ENCODE measurements at regions not wholly inside any gene's neighbourhood (a gene's known extent, or its start where the extent isn't known, plus 50 kb on each side); places are given as distances from the start of the nearest gene placed in this dataset.

GRCh38 chr1:244276646-244277045 lies 175.1 kb downstream of the ADSS2 start:
- DNase-seq, result no peak
- H3K9me3 ChIP-seq (ENCODE audit: control insufficient read depth in 2 of 2, insufficient read depth in 1 of 2, low read depth in 1 of 2, low read length in 1 of 2), result no peaks in the 10 kb centered on the region
- H3K27me3 ChIP-seq (ENCODE audit: control insufficient read depth in 3 of 3, insufficient read depth in 3 of 3, low read length in 3 of 3), result no peaks in the 10 kb centered on the region
- no peak overlapping the region for H3K27ac ChIP-seq (ENCODE audit: low read depth in 1 of 3, low read length in 2 of 3)
- no peaks in the 10 kb centered on the region for H3K4me1 ChIP-seq (ENCODE audit: control insufficient read depth in 3 of 3, insufficient read depth in 2 of 3, low read depth in 1 of 3, low read length in 2 of 3)
- WGBS, 3 donors, result 26 to 37% (median 33%) methylated on average over 3 of the region's 3 CpGs
- FAIRE-seq, result no peak
- no peak overlapping the region for H3K4me3 ChIP-seq (ENCODE audit: low read depth in 1 of 3, low read length in 3 of 3)
- no peaks in the 10 kb centered on the region for H3K36me3 ChIP-seq (ENCODE audit: control insufficient read depth in 3 of 3, insufficient read depth in 2 of 3, low read depth in 1 of 3, low read length in 3 of 3)

DNA sequence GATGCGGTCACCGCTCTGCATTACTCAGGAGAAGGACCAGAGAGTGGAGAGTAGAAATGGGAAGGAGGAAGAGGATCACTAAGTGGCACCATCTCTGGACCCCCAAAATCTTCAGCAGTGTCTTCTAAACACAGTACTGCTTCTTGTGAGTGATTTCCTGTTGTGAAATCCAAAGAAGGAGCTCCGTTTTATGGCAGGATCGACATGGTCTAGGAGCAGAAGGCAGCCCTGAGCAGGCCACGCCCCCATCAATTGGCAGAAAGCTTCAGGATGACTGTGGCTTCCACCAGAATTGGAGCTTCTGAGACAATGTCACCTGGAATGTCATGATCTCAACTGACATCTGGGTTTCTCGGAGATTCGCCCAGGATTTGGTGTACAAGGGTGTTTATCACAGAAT lies 171.5 kb downstream of the ADSS2 start:
- WGBS, 3 donors, result 51 to 69% (median 58%) methylated on average over 7 of the region's 7 CpGs
- H3K27ac ChIP-seq (ENCODE audit: low read depth in 1 of 3, low read length in 2 of 3), result no peak overlapping the region
- H3K9me3 ChIP-seq (ENCODE audit: control insufficient read depth in 2 of 2, insufficient read depth in 1 of 2, low read depth in 1 of 2, low read length in 1 of 2), result no peaks in the 10 kb centered on the region
- H3K27me3 ChIP-seq (ENCODE audit: control insufficient read depth in 3 of 3, insufficient read depth in 3 of 3, low read length in 3 of 3), result no peaks in the 10 kb centered on the region
- H3K36me3 ChIP-seq (ENCODE audit: control insufficient read depth in 3 of 3, insufficient read depth in 2 of 3, low read depth in 1 of 3, low read length in 3 of 3), result no peaks in the 10 kb centered on the region
- FAIRE-seq (no peak), DNase-seq (no peak)
- H3K4me1 ChIP-seq (ENCODE audit: control insufficient read depth in 3 of 3, insufficient read depth in 2 of 3, low read depth in 1 of 3, low read length in 2 of 3), result no peaks in the 10 kb centered on the region
- H3K4me3 ChIP-seq (ENCODE audit: low read depth in 1 of 3, low read length in 3 of 3), result no peak overlapping the region

DNA sequence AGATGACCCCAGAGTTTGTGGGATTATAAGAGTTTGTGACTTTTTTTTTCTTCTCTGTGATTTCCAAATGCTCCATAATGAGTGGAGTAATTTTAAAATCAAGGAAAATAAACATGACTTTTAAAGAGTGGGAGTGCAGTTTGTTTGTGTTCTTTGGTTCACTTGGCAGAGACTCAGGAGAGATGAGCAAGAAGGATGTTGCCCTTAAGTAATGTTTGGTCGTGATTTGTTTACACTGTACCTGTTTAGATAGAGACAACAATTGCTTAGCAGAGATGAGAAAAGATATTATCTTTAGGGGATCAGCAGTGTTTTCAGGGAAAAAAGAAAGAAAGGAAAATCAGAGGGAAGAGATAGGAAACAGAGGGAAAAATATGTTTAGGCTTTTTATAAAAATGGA lies 170.8 kb downstream of the ADSS2 start:
- WGBS, 3 donors, result 7 to 27% (median 11%) methylated on average over 1 of the region's 1 CpG
- H3K4me3 ChIP-seq (ENCODE audit: low read depth in 1 of 3, low read length in 3 of 3), result no peak overlapping the region
- no peak for FAIRE-seq

GRCh38 chr1:244283772-244284171 lies 167.9 kb downstream of the ADSS2 start:
- no peak for DNase-seq
- H3K4me1 ChIP-seq (ENCODE audit: control insufficient read depth in 3 of 3, insufficient read depth in 2 of 3, low read depth in 1 of 3, low read length in 2 of 3), result no peaks in the 10 kb centered on the region
- no peak for FAIRE-seq
- no peak overlapping the region for H3K4me3 ChIP-seq (ENCODE audit: low read depth in 1 of 3, low read length in 3 of 3)
- H3K9me3 ChIP-seq (ENCODE audit: control insufficient read depth in 2 of 2, insufficient read depth in 1 of 2, low read depth in 1 of 2, low read length in 1 of 2), result no peaks in the 10 kb centered on the region
- 82 to 85% (median 84%) methylated on average over 4 of the region's 4 CpGs for WGBS, 3 donors
- no peaks in the 10 kb centered on the region for H3K27me3 ChIP-seq (ENCODE audit: control insufficient read depth in 3 of 3, insufficient read depth in 3 of 3, low read length in 3 of 3)
- H3K36me3 ChIP-seq (ENCODE audit: control insufficient read depth in 3 of 3, insufficient read depth in 2 of 3, low read depth in 1 of 3, low read length in 3 of 3), result no peaks in the 10 kb centered on the region
- no peak overlapping the region for H3K27ac ChIP-seq (ENCODE audit: low read depth in 1 of 3, low read length in 2 of 3)

More for the DNA sequence above, 170.8 kb downstream of the ADSS2 start:
- no peak for DNase-seq
- Histone ChIP-seq H3K27ac (ENCODE audit: low read depth in 1 of 3, low read length in 2 of 3) (no peak overlapping the region), H3K27me3 (ENCODE audit: control insufficient read depth in 3 of 3, insufficient read depth in 3 of 3, low read length in 3 of 3) (no peaks in the 10 kb centered on the region), H3K36me3 (ENCODE audit: control insufficient read depth in 3 of 3, insufficient read depth in 2 of 3, low read depth in 1 of 3, low read length in 3 of 3) (no peaks in the 10 kb centered on the region), H3K9me3 (ENCODE audit: control insufficient read depth in 2 of 2, insufficient read depth in 1 of 2, low read depth in 1 of 2, low read length in 1 of 2) (no peaks in the 10 kb centered on the region), H3K4me1 (ENCODE audit: control insufficient read depth in 3 of 3, insufficient read depth in 2 of 3, low read depth in 1 of 3, low read length in 2 of 3) (no peaks in the 10 kb centered on the region)

- no peak overlapping the region for H3K4me3 ChIP-seq (ENCODE audit: low read depth in 1 of 3, low read length in 3 of 3)
- no peaks in the 10 kb centered on the region for H3K4me1 ChIP-seq (ENCODE audit: control insufficient read depth in 3 of 3, insufficient read depth in 2 of 3, low read depth in 1 of 3, low read length in 2 of 3)
- DNase-seq (no peak), FAIRE-seq (no peak)
- H3K9me3 ChIP-seq (ENCODE audit: control insufficient read depth in 2 of 2, insufficient read depth in 1 of 2, low read depth in 1 of 2, low read length in 1 of 2), result no peaks in the 10 kb centered on the region
- 88 to 90% (median 89%) methylated on average over 17 of the region's 17 CpGs for WGBS, 3 donors
- no peak overlapping the region for H3K27ac ChIP-seq (ENCODE audit: low read depth in 1 of 3, low read length in 2 of 3)
- no peaks in the 10 kb centered on the region for H3K36me3 ChIP-seq (ENCODE audit: control insufficient read depth in 3 of 3, insufficient read depth in 2 of 3, low read depth in 1 of 3, low read length in 3 of 3)
- peaks cover 0 to 1% (median 0%) of the 10 kb centered on the region in 3 donors for H3K27me3 ChIP-seq (ENCODE audit: control insufficient read depth in 3 of 3, insufficient read depth in 3 of 3, low read length in 3 of 3)
Measured at GRCh38 chr1:244284641-244285156, 167.0 kb downstream of the ADSS2 start.

DNA sequence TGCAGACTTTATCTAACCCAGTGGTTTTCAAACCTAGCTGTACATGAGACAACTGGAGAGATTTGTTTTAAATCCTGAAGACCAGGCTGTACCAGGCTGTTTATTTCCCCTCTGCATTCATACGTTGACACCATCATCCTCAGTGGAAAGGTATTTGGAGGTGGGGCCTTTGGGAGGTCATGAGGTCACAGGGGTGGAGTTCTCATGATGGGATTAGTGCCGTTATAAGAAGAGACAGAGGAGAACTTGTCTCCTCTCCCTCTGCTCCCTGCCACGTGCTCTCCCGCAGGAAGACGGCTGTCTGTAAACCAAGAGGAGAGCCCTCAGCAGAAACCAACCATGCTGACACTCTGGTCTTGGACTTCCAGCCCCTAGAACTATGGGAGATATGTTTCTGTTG lies 165.4 kb downstream of the ADSS2 start:
- Histone ChIP-seq H3K4me3 (ENCODE audit: low read depth in 1 of 3, low read length in 3 of 3) (no peak overlapping the region), H3K36me3 (ENCODE audit: control insufficient read depth in 3 of 3, insufficient read depth in 2 of 3, low read depth in 1 of 3, low read length in 3 of 3) (no peaks in the 10 kb centered on the region), H3K9me3 (ENCODE audit: control insufficient read depth in 2 of 2, insufficient read depth in 1 of 2, low read depth in 1 of 2, low read length in 1 of 2) (no peaks in the 10 kb centered on the region), H3K27me3 (ENCODE audit: control insufficient read depth in 3 of 3, insufficient read depth in 3 of 3, low read length in 3 of 3) (peaks cover 0 to 3% (median 0%) of the 10 kb centered on the region in 3 donors), H3K4me1 (ENCODE audit: control insufficient read depth in 3 of 3, insufficient read depth in 2 of 3, low read depth in 1 of 3, low read length in 2 of 3) (no peaks in the 10 kb centered on the region), H3K27ac (ENCODE audit: low read depth in 1 of 3, low read length in 2 of 3) (no peak overlapping the region)
- FAIRE-seq (no peak), DNase-seq (no peak)
- WGBS, 3 donors, result 70 to 78% (median 78%) methylated on average over 5 of the region's 5 CpGs

GRCh38 chr1:244287726-244288125 lies 164.0 kb downstream of the ADSS2 start:
- H3K36me3 ChIP-seq (ENCODE audit: control insufficient read depth in 3 of 3, insufficient read depth in 2 of 3, low read depth in 1 of 3, low read length in 3 of 3), result no peaks in the 10 kb centered on the region
- 59 to 60% (median 60%) methylated on average over 1 of the region's 1 CpG for WGBS, 3 donors
- no peak for FAIRE-seq

DNA sequence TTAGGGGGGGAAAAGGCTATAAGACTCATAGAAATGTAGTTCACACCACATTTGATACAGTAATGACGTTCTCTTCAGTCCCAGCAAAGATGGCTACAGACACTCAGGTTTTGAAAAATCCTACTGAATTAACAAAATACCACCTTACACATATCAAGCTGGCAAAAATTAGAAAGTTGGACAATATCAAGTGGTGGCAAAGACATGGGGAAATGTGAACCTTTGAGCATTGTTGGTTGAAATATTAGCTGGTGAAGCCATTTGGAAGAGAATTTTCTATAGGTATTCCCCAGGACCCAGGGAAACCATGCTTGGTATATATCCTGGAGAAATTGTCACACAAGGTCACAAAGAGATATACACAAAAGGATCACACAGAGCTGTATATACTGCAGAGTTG lies 163.0 kb downstream of the ADSS2 start:
- DNase-seq (no peak), FAIRE-seq (no peak)
- Histone ChIP-seq H3K9me3 (ENCODE audit: control insufficient read depth in 2 of 2, insufficient read depth in 1 of 2, low read depth in 1 of 2, low read length in 1 of 2) (no peaks in the 10 kb centered on the region), H3K4me1 (ENCODE audit: control insufficient read depth in 3 of 3, insufficient read depth in 2 of 3, low read depth in 1 of 3, low read length in 2 of 3) (no peaks in the 10 kb centered on the region), H3K27ac (ENCODE audit: low read depth in 1 of 3, low read length in 2 of 3) (no peak overlapping the region), H3K36me3 (ENCODE audit: control insufficient read depth in 3 of 3, insufficient read depth in 2 of 3, low read depth in 1 of 3, low read length in 3 of 3) (no peaks in the 10 kb centered on the region), H3K4me3 (ENCODE audit: low read depth in 1 of 3, low read length in 3 of 3) (no peak overlapping the region), H3K27me3 (ENCODE audit: control insufficient read depth in 3 of 3, insufficient read depth in 3 of 3, low read length in 3 of 3) (peaks cover 0 to 3% (median 0%) of the 10 kb centered on the region in 3 donors)
- 89 to 95% (median 91%) methylated on average over 1 of the region's 1 CpG for WGBS, 3 donors

More at GRCh38 chr1:244287726-244288125, 164.0 kb downstream of the ADSS2 start:
- Histone ChIP-seq H3K4me3 (ENCODE audit: low read depth in 1 of 3, low read length in 3 of 3) (no peak overlapping the region), H3K27ac (ENCODE audit: low read depth in 1 of 3, low read length in 2 of 3) (no peak overlapping the region), H3K9me3 (ENCODE audit: control insufficient read depth in 2 of 2, insufficient read depth in 1 of 2, low read depth in 1 of 2, low read length in 1 of 2) (no peaks in the 10 kb centered on the region), H3K4me1 (ENCODE audit: control insufficient read depth in 3 of 3, insufficient read depth in 2 of 3, low read depth in 1 of 3, low read length in 2 of 3) (no peaks in the 10 kb centered on the region), H3K27me3 (ENCODE audit: control insufficient read depth in 3 of 3, insufficient read depth in 3 of 3, low read length in 3 of 3) (peaks cover 0 to 3% (median 0%) of the 10 kb centered on the region in 3 donors)
- no peak for DNase-seq
